H4 (cell line): ENCODE measurements at regions not wholly inside any gene's neighbourhood (a gene's known extent, or its start where the extent isn't known, plus 50 kb on each side); places are given as distances from the start of the nearest gene placed in this dataset.
"Not testable (repeated sequence)": the region's sequence is repeated elsewhere in the genome, so short reads cannot be mapped to it uniquely, and the experiment has no call there.

Experiments used
- DNase-seq: peaks from one replicate; pipeline ENCODE4 v3.0.0-alpha.2; 2015; ENCODE audit warnings: low spot score

- no peak for DNase-seq
These were observed 414.2 kb upstream of the MIR17HG start for GRCh38 chr13:90933097-90933826.

DNA sequence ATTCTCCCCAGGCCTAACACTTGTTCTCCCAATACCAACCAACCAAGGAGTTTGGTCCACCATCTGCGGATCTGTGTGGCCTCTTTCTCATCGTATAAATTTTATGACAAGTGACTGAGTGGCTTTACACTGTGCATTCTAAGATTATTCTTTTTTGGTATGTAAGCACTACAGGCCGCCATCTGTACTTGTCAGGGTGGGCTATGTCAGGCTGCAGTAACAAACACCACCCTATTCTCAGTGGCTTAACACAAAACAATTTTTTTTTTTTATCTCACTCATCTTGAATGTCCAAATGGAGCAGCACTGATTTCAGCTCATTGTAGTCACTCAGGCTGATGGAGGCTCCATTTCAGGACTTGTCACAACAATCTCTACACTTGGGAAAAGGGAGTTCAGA is 412.7 kb upstream of the MIR17HG start:
- no peak for DNase-seq

DNA sequence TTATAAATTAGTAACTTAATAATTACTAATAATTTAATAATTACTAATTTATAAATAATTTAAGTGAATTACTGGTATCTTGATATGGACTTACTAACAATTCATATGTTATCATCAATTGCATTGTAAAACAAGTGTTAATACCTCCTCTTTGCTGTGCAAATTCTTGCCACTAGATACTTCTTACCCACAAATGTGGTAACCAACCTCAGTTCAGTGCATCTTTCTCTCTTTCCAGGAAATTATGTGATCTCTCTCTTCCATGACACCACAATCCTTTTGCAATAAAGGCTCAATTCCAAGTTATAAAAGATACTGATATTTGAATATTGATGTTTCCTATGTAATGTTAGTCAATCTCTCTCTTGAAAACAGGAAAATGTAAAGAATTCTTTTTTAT is 408.6 kb upstream of the MIR17HG start:
- DNase-seq: no peak

DNA sequence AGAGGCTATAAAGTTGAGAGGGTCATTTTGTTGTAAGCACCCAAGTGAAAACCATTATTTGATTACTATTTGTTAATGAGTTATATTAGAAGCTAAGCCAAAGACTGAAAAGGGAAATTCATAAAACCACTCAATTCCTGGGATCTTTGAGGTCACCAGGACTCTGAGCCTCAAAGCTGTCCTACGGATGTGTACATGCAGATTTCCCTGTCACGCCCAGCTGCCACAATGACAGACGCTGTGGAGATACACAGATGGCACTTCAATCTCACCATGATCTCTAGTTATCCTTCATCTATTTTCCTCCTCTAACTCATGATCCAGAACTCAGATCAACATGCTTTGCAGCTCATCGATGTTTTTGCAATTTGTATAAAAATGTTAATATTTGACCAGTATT is 403.5 kb upstream of the MIR17HG start:
- no peak for DNase-seq

DNA sequence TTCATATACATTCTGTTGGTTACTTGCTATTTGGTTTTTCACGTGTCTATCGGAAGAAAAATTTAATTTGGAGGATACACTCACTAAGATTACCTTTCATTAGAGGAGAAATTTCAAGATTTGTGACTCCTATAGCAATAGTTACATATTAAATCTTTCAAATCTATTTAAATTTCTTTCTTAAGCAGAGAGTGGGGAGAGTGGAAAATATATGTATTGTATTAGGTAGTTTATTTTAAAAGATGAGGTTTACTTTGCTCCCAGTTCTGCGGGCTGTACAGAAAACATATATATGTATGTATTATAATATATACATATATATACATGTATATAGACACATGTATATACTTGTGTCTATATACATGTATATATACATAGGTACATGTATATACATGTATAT is 402.3 kb upstream of the MIR17HG start:
- not testable (repeated sequence) for DNase-seq

DNA sequence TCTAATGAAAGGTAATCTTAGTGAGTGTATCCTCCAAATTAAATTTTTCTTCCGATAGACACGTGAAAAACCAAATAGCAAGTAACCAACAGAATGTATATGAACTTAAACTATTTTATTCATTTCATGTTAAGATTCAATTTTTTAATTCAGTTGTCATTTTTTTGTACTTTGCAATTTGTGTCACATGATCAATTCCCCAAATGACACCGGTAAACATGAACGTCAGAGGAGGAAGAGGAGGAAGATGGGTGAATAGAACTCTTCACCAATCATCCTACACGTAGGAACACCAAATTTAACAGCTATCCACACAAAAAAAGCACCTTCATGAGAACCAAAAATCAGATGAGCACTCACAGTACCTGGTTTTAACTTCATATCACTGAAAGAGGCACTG is 401.4 kb upstream of the MIR17HG start:
- not testable (repeated sequence) for DNase-seq

GRCh38 chr13:90947976-90948375 is 399.5 kb upstream of the MIR17HG start:
- DNase-seq: no peak

DNA sequence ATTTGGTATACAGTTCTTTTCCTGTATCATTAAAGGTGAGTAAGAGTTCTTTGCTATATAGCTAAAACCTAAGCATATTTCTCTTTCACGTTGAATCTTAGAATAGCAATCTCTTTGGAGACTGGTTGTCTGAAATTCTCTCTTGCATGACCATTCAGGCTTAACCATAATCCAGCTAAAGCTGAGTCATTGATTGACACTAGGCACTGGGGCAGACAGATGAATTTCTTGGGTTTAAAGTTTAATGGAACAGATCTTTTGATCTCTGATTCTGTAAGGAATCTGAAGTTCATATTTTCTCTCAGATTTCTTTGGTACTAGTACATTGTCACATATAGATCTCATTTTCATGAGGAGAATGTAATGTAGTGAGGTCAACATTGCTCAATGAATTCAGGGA is 397.3 kb upstream of the MIR17HG start:
- no peak for DNase-seq

GRCh38 chr13:90951663-90952062 is 395.8 kb upstream of the MIR17HG start:
- no peak for DNase-seq

- DNase-seq: no peak
These were observed 395.2 kb upstream of the MIR17HG start for GRCh38 chr13:90952326-90952725.

DNA sequence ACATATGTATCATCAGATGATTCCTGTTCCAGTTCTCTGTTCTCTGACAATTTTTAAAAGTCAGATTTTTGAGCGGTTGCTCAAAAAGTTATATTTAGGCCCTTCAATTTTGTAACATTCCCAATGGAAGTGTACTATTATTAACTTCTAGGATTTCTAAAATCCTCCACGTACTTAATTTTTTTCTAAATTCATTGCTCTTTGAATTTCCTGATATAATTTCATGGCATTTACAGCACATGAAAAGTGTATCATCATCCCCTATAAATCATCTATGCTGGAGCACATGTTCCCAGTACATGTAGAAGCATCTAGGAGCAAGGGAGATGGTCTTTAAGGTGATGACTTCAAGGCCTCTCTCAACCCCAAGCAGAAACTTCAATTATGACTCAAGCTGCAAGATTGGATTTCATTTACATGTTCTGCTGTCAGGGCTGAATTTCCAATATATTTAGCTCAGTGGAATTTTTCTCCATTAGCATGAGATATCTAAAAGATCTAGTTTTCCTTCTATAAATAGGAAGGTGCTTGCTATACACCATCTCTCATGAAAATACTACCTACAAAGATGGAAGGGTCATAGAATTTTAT is 392.8 kb upstream of the MIR17HG start:
- no peak for DNase-seq

GRCh38 chr13:90956031-90956430 is 391.5 kb upstream of the MIR17HG start:
- no peak for DNase-seq

GRCh38 chr13:90958866-90959265 is 388.6 kb upstream of the MIR17HG start:
- DNase-seq: no peak

DNA sequence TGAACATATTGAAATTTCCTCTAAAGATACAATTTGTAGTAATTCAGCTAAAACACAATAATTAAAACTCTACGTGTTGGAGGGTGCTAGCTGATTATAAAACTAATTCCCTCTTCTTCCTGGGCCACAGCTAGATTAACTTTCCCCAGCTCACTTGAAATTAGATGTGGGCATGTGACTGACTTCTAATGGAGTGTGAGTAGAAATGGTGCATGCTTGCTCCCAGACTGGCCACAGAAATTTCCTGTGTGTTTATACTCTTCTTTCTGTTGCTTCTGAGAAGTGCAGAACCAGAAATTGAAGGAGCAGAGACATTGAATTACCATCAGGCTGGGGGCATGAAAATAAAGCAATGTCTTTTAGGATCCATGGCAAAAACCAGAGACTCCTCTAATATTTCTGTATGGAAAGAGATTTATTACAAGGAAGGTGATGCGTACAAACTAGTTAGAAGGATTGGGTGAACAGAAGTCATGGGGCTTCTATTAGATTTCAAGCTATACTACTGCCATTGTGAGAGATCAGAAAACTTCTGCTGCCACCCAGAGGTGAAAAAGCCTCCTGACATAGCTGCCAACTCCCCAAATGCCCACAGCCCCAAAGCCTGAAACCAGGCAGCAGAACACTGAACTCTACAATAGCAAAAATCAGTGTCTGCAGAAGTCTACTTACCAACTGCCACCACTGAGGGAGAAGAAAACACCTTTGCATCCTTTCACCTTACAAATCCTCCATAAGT is 379.2 kb upstream of the MIR17HG start:
- peak; percentile 14 for DNase-seq

- DNase-seq: no peak
These were observed 373.1 kb upstream of the MIR17HG start for GRCh38 chr13:90974249-90974975.

GRCh38 chr13:90979059-90979458 is 368.4 kb upstream of the MIR17HG start:
- DNase-seq: no peak

DNA sequence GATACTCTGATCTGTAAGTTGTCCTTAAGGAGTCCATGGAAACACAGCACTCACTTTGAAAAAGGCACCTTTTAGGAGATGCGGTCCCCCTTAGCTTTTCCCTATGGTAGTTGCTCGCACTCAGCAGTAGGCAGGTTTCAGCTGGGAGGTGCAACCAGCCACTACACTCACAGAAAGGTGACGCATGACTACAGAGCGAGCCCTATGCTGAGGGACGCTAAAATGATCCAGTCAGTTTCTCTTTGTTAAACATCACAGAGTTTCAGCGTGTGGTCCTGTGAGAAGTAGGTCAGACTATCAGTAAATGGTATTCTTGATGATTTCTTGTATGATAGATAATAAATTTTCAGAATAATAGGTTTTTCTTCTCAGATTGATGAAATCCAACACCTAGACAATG is 362.7 kb upstream of the MIR17HG start:
- DNase-seq: no peak

DNA sequence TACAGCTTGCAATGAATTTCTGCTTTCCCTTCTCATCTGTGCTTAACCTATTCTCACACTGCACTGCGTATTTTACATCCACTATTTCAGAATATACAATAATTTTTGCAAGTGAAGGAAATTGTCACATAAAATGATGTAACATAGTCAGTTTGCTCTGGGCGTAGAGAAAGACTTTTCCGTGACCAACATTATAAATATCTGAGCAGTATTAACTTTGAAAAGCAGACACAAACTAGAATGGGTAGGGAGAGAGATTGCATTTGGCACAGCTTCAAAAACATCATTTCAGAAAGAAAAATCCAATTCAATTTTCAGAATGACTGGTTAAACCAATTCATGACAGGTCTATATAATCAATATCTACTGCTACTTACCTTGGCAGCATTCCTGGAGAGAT is 352.5 kb upstream of the MIR17HG start:
- no peak for DNase-seq

DNA sequence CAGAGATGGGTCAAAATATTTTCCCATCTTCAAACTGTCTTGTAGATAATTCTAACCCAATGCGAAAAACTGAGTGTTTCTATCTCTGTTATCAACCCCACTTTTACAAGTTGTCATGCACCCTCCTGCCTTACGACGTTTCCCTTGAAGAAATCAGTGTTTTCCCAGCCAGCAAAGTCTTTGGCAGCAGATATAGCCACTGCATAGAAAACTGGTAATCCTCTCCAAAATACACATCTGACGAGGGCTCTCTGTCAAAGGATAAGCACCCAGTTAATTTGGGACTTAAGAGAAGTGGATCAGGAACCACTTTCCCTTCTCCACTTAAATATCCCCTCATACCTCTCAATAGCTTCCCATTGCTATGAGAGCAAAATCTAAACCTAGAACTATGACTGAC is 351.9 kb upstream of the MIR17HG start:
- no peak for DNase-seq

DNA sequence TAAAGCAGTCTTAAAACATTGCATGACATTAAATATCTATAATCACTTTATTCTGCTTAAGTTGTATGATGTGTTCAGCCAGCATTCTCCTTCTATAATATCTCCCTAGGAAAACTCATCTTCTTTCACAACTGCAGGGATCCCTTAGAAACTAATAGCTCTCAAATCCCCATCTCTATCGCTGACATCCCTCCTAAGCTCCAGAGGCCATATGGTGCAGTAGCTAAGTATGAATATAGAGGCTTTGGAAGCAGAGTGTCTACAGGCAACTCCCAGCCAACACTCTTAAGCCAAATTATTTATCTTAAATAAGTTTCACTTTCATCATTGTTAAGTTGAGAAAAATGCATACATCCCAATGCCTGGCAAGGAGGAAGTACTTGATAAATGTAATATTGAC is 349.5 kb upstream of the MIR17HG start:
- no peak for DNase-seq

- DNase-seq: no peak
These were observed 348.1 kb upstream of the MIR17HG start for GRCh38 chr13:90999401-90999800.

DNA sequence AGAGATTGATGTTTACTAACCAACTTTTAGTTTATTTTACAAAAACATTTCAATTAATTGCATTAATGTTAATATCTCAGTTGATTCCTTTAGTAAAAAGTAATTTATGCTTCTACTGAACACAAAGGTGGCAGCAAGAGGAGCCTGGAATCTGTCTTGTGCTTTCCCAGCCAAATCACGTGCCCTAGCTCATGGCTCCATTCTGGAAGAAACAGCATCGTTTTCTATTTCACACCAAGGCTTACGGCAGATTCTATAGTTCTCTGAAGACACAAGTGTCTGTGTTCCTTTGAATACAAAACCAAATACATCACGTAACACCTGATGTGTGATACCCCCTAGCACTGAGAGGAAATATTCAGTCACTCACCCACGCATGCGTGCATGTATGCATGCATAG is 346.1 kb upstream of the MIR17HG start:
- no peak for DNase-seq

- no peak for DNase-seq
These were observed 332.8 kb upstream of the MIR17HG start for GRCh38 chr13:91014696-91015095.
